Glomerular visceral epithelial cell (primary cell): ENCODE measurements at regions not wholly inside any gene's neighbourhood (a gene's known extent, or its start where the extent isn't known, plus 50 kb on each side); places are given as distances from the start of the nearest gene placed in this dataset.
"Not testable (repeated sequence)": the region's sequence is repeated elsewhere in the genome, so short reads cannot be mapped to it uniquely, and the experiment has no call there.

Experiments used
- DNase-seq: peaks from one replicate; pipeline ENCODE4 v3.0.0-alpha.2; 2016; ENCODE audit errors: extremely low spot score

GRCh38 chr17:33562792-33563191 is 269.7 kb upstream of the ASIC2 start:
- no peak for DNase-seq

- DNase-seq = no peak
Measured at GRCh38 chr17:33564146-33564545, 271.1 kb upstream of the ASIC2 start.

- DNase-seq = no peak
Measured at GRCh38 chr17:33567223-33567622, 274.1 kb upstream of the ASIC2 start.

GRCh38 chr17:33572615-33573014 is 279.5 kb upstream of the ASIC2 start:
- no peak for DNase-seq

GRCh38 chr17:33574942-33575445 is 281.9 kb upstream of the ASIC2 start:
- DNase-seq = no peak

- DNase-seq = not testable (repeated sequence)
Measured at GRCh38 chr17:33579740-33580139, 286.6 kb upstream of the ASIC2 start.

- DNase-seq = no peak
Measured at GRCh38 chr17:33580215-33580614, 287.1 kb upstream of the ASIC2 start.

GRCh38 chr17:33582661-33583060 is 289.6 kb upstream of the ASIC2 start:
- no peak for DNase-seq

- no peak for DNase-seq
Measured at GRCh38 chr17:33583518-33584417, 290.7 kb upstream of the ASIC2 start.

- DNase-seq = no peak
Measured at GRCh38 chr17:33593991-33594390, 300.9 kb upstream of the ASIC2 start.

GRCh38 chr17:33595828-33596227 is 302.7 kb upstream of the ASIC2 start:
- DNase-seq = no peak

GRCh38 chr17:33596899-33597298 is 303.8 kb upstream of the ASIC2 start:
- no peak for DNase-seq

- DNase-seq = no peak
Measured at GRCh38 chr17:33598797-33599196, 305.7 kb upstream of the ASIC2 start.

- no peak for DNase-seq
Measured at GRCh38 chr17:33602981-33603380, 309.9 kb upstream of the ASIC2 start.

GRCh38 chr17:33603789-33604188 is 310.7 kb upstream of the ASIC2 start:
- DNase-seq = no peak

- no peak for DNase-seq
Measured at GRCh38 chr17:33611532-33611931, 318.4 kb upstream of the ASIC2 start.

- DNase-seq = no peak
Measured at GRCh38 chr17:33615861-33616260, 322.8 kb upstream of the ASIC2 start.

GRCh38 chr17:33623841-33624240 is 330.7 kb upstream of the ASIC2 start:
- DNase-seq = no peak

- DNase-seq = no peak
Measured at GRCh38 chr17:33628500-33629346, 335.6 kb upstream of the ASIC2 start.

- no peak for DNase-seq
Measured at GRCh38 chr17:33633446-33633845, 340.4 kb upstream of the ASIC2 start.

- DNase-seq = no peak
Measured at GRCh38 chr17:33637534-33637933, 344.4 kb upstream of the ASIC2 start.

- DNase-seq = no peak
Measured at GRCh38 chr17:33639103-33639880, 346.2 kb upstream of the ASIC2 start.
